GM23338 (cell line): ENCODE measurements at regions not wholly inside any gene's neighbourhood (a gene's known extent, or its start where the extent isn't known, plus 50 kb on each side); places are given as distances from the start of the nearest gene placed in this dataset.

Experiments
- ATAC-seq: fragments of 200-7000 bp; cut with Tn5 transposase; 3 replicates; pipeline ENCODE4 v1.9.1; 2020
- DNase-seq: peaks from one replicate; pipeline ENCODE4 v3.0.0-alpha.2; 2015; ENCODE audit warnings: low spot score
- H2AFZ ChIP-seq: fragments of 200-600 bp; sonication (generic); 2 replicates; pipeline ENCODE4 v1.8.0; 2016; ENCODE audit warnings: antibody characterized with exemption, mild to moderate bottlenecking, moderate library complexity
- H3F3A ChIP-seq: fragments of 200-600 bp; sonication (generic); replicated peaks from 2 replicates; pipeline ENCODE4 v1.8.0; 2017; ENCODE audit warnings: antibody characterized with exemption, mixed run types, low read depth
- H3K27ac ChIP-seq: fragments of 200-600 bp; sonication (generic); 2 replicates; pipeline ENCODE4 v1.6.1; 2016; ENCODE audit warnings: low read depth
- H3K27me3 ChIP-seq: fragments of 200-600 bp; sonication (generic); 2 replicates; pipeline ENCODE4 v1.8.0; 2016; ENCODE audit warnings: mild to moderate bottlenecking, mixed run types, moderate library complexity; ENCODE audit not compliant: insufficient read depth
- H3K36me3 ChIP-seq: fragments of 200-600 bp; sonication (generic); 2 replicates; pipeline ENCODE4 v1.8.0; 2016; ENCODE audit warnings: mild to moderate bottlenecking; ENCODE audit not compliant: insufficient read depth
- H3K4me1 ChIP-seq: fragments of 200-600 bp; sonication (generic); 2 replicates; pipeline ENCODE4 v1.8.0; 2016; ENCODE audit warnings: mild to moderate bottlenecking, moderate library complexity; ENCODE audit not compliant: insufficient read depth
- H3K4me2 ChIP-seq: fragments of 200-600 bp; sonication (generic); 2 replicates; pipeline ENCODE4 v1.7.1; 2017; ENCODE audit warnings: mixed run types
- H3K4me3 ChIP-seq: fragments of 200-600 bp; sonication (generic); 2 replicates; pipeline ENCODE4 v1.6.1; 2016; ENCODE audit warnings: mixed run types
- H3K79me2 ChIP-seq: fragments of 200-600 bp; sonication (generic); replicated peaks from 2 replicates; pipeline ENCODE4 v1.8.0; 2017; ENCODE audit warnings: mild to moderate bottlenecking; ENCODE audit not compliant: insufficient read depth
- H3K9me2 ChIP-seq: fragments of 200-600 bp; sonication (generic); 2 replicates; pipeline ENCODE4 v1.8.0; 2017; ENCODE audit not compliant: insufficient read depth
- H4K20me1 ChIP-seq: fragments of 200-600 bp; sonication (generic); replicated peaks from 2 replicates; pipeline ENCODE4 v1.8.0; 2017; ENCODE audit warnings: mild to moderate bottlenecking; ENCODE audit not compliant: insufficient read depth
- H3K27ac Mint-ChIP-seq: 2 replicates; pipeline ENCODE4 v1.8.0; 2020; ENCODE audit warnings: inconsistent platforms, mild to moderate bottlenecking, moderate library complexity, mixed read lengths
- H3K27me3 Mint-ChIP-seq: 3 replicates; pipeline ENCODE4 v1.8.0; 2022; ENCODE audit warnings: low read depth, mild to moderate bottlenecking, moderate library complexity, mixed read lengths, inconsistent platforms; ENCODE audit not compliant: insufficient read depth, poor library complexity
- H3K36me3 Mint-ChIP-seq: 3 replicates; pipeline ENCODE4 v1.8.0; 2021; ENCODE audit warnings: low read depth, mild to moderate bottlenecking, inconsistent platforms, moderate library complexity, mixed read lengths
- H3K4me1 Mint-ChIP-seq: 3 replicates; pipeline ENCODE4 v1.8.0; 2020; ENCODE audit warnings: mild to moderate bottlenecking, inconsistent platforms, mixed read lengths
- H3K4me3 Mint-ChIP-seq: 3 replicates; pipeline ENCODE4 v1.8.0; 2021; ENCODE audit warnings: moderate library complexity, mild to moderate bottlenecking, inconsistent platforms, mixed read lengths
- H3K9me3 Mint-ChIP-seq: 3 replicates; pipeline ENCODE4 v1.8.0; 2020; ENCODE audit warnings: moderate library complexity, mild to moderate bottlenecking, inconsistent platforms, mixed read lengths
- CREB1 ChIP-seq: fragments of 250-450 bp; sonication (Bioruptor Pico); IDR thresholded peaks from 2 replicates; pipeline ENCODE4 v1.5.0; 2020; ENCODE audit warnings: low read depth, mild to moderate bottlenecking, moderate library complexity
- CTCF ChIP-seq, 2 experiments: fragments of 200-600 bp in 1 of 2; sonication (generic) in 1 of 2; conservative IDR thresholded peaks; 2 replicates each; pipeline versions ENCODE4 v1.5.1 to v1.6.1; 2016 to 2017; ENCODE audit warnings: antibody characterized with exemption in 2 of 2, low read depth in 2 of 2, mild to moderate bottlenecking in 2 of 2, moderate library complexity in 1 of 2
- ETS1 ChIP-seq: IDR thresholded peaks from 2 replicates; pipeline ENCODE4 v1.6.1; 2016; ENCODE audit warnings: antibody characterized with exemption
- EZH2 ChIP-seq: fragments of 200-600 bp; sonication (generic); IDR thresholded peaks from one replicate; pipeline ENCODE4 v1.8.0; 2017; ENCODE audit warnings: antibody characterized with exemption, mild to moderate bottlenecking, low read depth; ENCODE audit not compliant: unreplicated experiment
- EZH2phosphoT487 ChIP-seq: fragments of 200-600 bp; sonication (generic); IDR thresholded peaks from one replicate; pipeline ENCODE4 v1.8.1; 2018; ENCODE audit warnings: antibody characterized with exemption; ENCODE audit not compliant: unreplicated experiment
- JUNB ChIP-seq: IDR thresholded peaks from one replicate; pipeline ENCODE4 v1.6.1; 2016; ENCODE audit warnings: antibody characterized with exemption; ENCODE audit not compliant: unreplicated experiment
- NANOG ChIP-seq: IDR thresholded peaks from 2 replicates; pipeline ENCODE4 v1.6.1; 2016; ENCODE audit warnings: antibody characterized with exemption, borderline replicate concordance
- POLR2AphosphoS5 ChIP-seq: IDR thresholded peaks from 2 replicates; pipeline ENCODE4 v1.6.1; 2016; ENCODE audit warnings: antibody characterized with exemption, low read depth
- REST ChIP-seq: IDR thresholded peaks from one replicate; pipeline ENCODE4 v1.6.1; 2018; ENCODE audit warnings: antibody characterized with exemption; ENCODE audit not compliant: unreplicated experiment
- STAT1 ChIP-seq: IDR thresholded peaks from one replicate; pipeline ENCODE4 v1.6.1; 2016; ENCODE audit warnings: antibody characterized with exemption; ENCODE audit not compliant: unreplicated experiment
- ZNF114 ChIP-seq: fragments of 250-450 bp; sonication (Bioruptor Pico); IDR thresholded peaks from 2 replicates; pipeline ENCODE4 v1.5.0; 2020; ENCODE audit warnings: mild to moderate bottlenecking, moderate library complexity
- ZNF331 ChIP-seq: fragments of 250-450 bp; sonication (Bioruptor Pico); IDR thresholded peaks from 2 replicates; pipeline ENCODE4 v1.5.0; 2020; ENCODE audit warnings: low read depth, mild to moderate bottlenecking, moderate library complexity

GRCh38 chr11:26790738-26791137, 68.9 kb upstream of the SLC5A12 start:
- no peaks in the 10 kb centered on the region for H4K20me1 ChIP-seq
- DNase-seq (no peak), ATAC-seq (no peak)
- no peaks in the 10 kb centered on the region for H3K79me2 ChIP-seq
- no peak overlapping the region for H3K4me2 ChIP-seq
- no peaks in the 10 kb centered on the region for H3K27me3 ChIP-seq
- peaks cover 3% of the 10 kb centered on the region for H3K27me3 Mint-ChIP-seq
- peaks cover 7% of the 10 kb centered on the region for H3K9me3 Mint-ChIP-seq
- H3K27ac Mint-ChIP-seq, result no peak overlapping the region
- H3F3A ChIP-seq, result no peaks in the 10 kb centered on the region
- no peaks in the 10 kb centered on the region for H3K4me1 Mint-ChIP-seq
- H3K4me1 ChIP-seq, result no peaks in the 10 kb centered on the region
- H3K36me3 ChIP-seq, result no peaks in the 10 kb centered on the region
- TF ChIP-seq ETS1 (no peak), JUNB (no peak), STAT1 (no peak)
- H3K4me3 Mint-ChIP-seq, result no peak overlapping the region
- H2AFZ ChIP-seq, result no peak overlapping the region
- H3K4me3 ChIP-seq, result no peak overlapping the region
- H3K9me2 ChIP-seq, result no peaks in the 10 kb centered on the region; the same call in 1 of the 2 replicates
- H3K36me3 Mint-ChIP-seq, result peaks cover 2% of the 10 kb centered on the region; the same call in 2 of the 3 replicates
- no peak overlapping the region for H3K27ac ChIP-seq

- Histone ChIP-seq H3K79me2 (no peaks in the 10 kb centered on the region), H3K4me1 (no peaks in the 10 kb centered on the region), H3K36me3 (no peaks in the 10 kb centered on the region), H3K4me3 (no peak overlapping the region), H3K9me2 (no peaks in the 10 kb centered on the region; the same call in 1 of the 2 replicates), H4K20me1 (no peaks in the 10 kb centered on the region), H3F3A (no peaks in the 10 kb centered on the region), H3K27me3 (no peaks in the 10 kb centered on the region), H3K4me2 (no peak overlapping the region), H3K27ac (no peak overlapping the region), H2AFZ (no peak overlapping the region)
- H3K4me3 Mint-ChIP-seq, result no peak overlapping the region
- ATAC-seq (no peak), DNase-seq (no peak)
- H3K36me3 Mint-ChIP-seq, result no peaks in the 10 kb centered on the region
- H3K9me3 Mint-ChIP-seq, result no peaks in the 10 kb centered on the region
- H3K27me3 Mint-ChIP-seq, result peaks cover 3% of the 10 kb centered on the region
- H3K4me1 Mint-ChIP-seq, result no peaks in the 10 kb centered on the region
- no peak overlapping the region for H3K27ac Mint-ChIP-seq
- no peak for TF ChIP-seq ZNF331 (CRISPR knock-in tag)
- no peak for TF ChIP-seq REST
- TF ChIP-seq EZH2, result no peak
- no peak for TF ChIP-seq ETS1
- no peak for TF ChIP-seq CREB1 (CRISPR knock-in tag)
- TF ChIP-seq JUNB, result no peak
- TF ChIP-seq CTCF (conservative IDR thresholded peaks at IDR 0.05; ENCODE audit: low read depth in 2 of 2), result no peak
- TF ChIP-seq NANOG, result no peak
- no peak for TF ChIP-seq EZH2phosphoT487
- no peak for TF ChIP-seq POLR2AphosphoS5
- TF ChIP-seq STAT1, result no peak
- no peak for TF ChIP-seq ZNF114 (CRISPR knock-in tag)
Measured at GRCh38 chr11:26792941-26793340, 71.1 kb upstream of the SLC5A12 start.
